HEK293 (cell line): ENCODE measurements at regions not wholly inside any gene's neighbourhood (a gene's known extent, or its start where the extent isn't known, plus 50 kb on each side); places are given as distances from the start of the nearest gene placed in this dataset.

Experiments
- CTCF ChIA-PET: fragments of 350-600 bp; formaldehyde crosslinking; extraction: SDS; loops from one replicate; lab custom pipeline; 2021; ENCODE audit warnings: antibody characterized with exemption; lab: Yijun Ruan, JAX
- POLR2A ChIA-PET: fragments of 300-600 bp; formaldehyde crosslinking; extraction: SDS; loops from one replicate; lab custom pipeline; 2020; ENCODE audit warnings: antibody characterized with exemption, inconsistent platforms; lab: Yijun Ruan, JAX
- H3K27ac ChIP-seq: fragments of 200-500 bp; sonication (Bioruptor generic); 2 replicates; pipeline ENCODE4 v1.5.1; 2014; ENCODE audit warnings: low read depth, low read length, control low read depth, inconsistent platforms; ENCODE audit errors: extremely low read depth
- H3K36me3 ChIP-seq, 2 experiments: fragments of 200-500 bp in 1 of 2; sonication (Bioruptor generic) in 1 of 2; 1 replicate in 1 of 2; 2 replicates in 1 of 2; pipeline ENCODE4 v1.5.1; 2014 to 2017; ENCODE audit warnings: inconsistent platforms in 2 of 2, low read length in 2 of 2; ENCODE audit not compliant: control insufficient read depth in 2 of 2, insufficient read depth in 1 of 2
- H3K4me1 ChIP-seq: fragments of 200-500 bp; sonication (Bioruptor generic); 2 replicates; pipeline ENCODE4 v1.5.1; 2014; ENCODE audit warnings: mild to moderate bottlenecking, low read length, inconsistent platforms; ENCODE audit not compliant: control insufficient read depth, insufficient read depth
- H3K4me3 ChIP-seq: 2 replicates; pipeline ENCODE4 v1.5.1; 2011; ENCODE audit warnings: low read depth, mild to moderate bottlenecking, control low read depth, low read length, moderate library complexity
- H3K9me3 ChIP-seq: fragments of 200-500 bp; sonication (Bioruptor generic); 2 replicates; pipeline ENCODE4 v1.5.1; 2014; ENCODE audit warnings: low read depth, low read length, inconsistent platforms; ENCODE audit not compliant: control insufficient read depth, insufficient read depth
- EGR2 ChIP-seq: fragments of 450-650 bp; formaldehyde crosslinking; IDR thresholded peaks from 2 replicates; pipeline ENCODE4 v1.5.1; 2016; ENCODE audit warnings: low read depth, missing biosample characterization, missing genetic modification characterization
- KLF7 ChIP-seq: fragments of 450-650 bp; formaldehyde crosslinking; IDR thresholded peaks from 2 replicates; pipeline ENCODE4 v1.5.1; 2016; ENCODE audit warnings: missing biosample characterization, missing genetic modification characterization, borderline replicate concordance
- OSR2 ChIP-seq: fragments of 450-650 bp; formaldehyde crosslinking; IDR thresholded peaks from 2 replicates; pipeline ENCODE4 v1.5.1; 2016; ENCODE audit warnings: missing biosample characterization, missing genetic modification characterization
- ZFP41 ChIP-seq: fragments of 450-650 bp; formaldehyde crosslinking; IDR thresholded peaks from 2 replicates; pipeline ENCODE4 v1.5.1; 2016; ENCODE audit warnings: missing biosample characterization, missing genetic modification characterization, borderline replicate concordance
- ZIC2 ChIP-seq: fragments of 450-650 bp; formaldehyde crosslinking; IDR thresholded peaks from 2 replicates; pipeline ENCODE4 v1.5.1; 2016; ENCODE audit warnings: missing biosample characterization, missing genetic modification characterization
- ZNF133 ChIP-seq: fragments of 450-650 bp; formaldehyde crosslinking; IDR thresholded peaks from 2 replicates; pipeline ENCODE4 v1.5.1; 2016; ENCODE audit warnings: missing biosample characterization, missing genetic modification characterization
- ZNF140 ChIP-seq: fragments of 450-650 bp; formaldehyde crosslinking; IDR thresholded peaks from 2 replicates; pipeline ENCODE4 v1.5.1; 2016; ENCODE audit warnings: missing biosample characterization, missing genetic modification characterization
- ZNF266 ChIP-seq: fragments of 450-650 bp; formaldehyde crosslinking; IDR thresholded peaks from 2 replicates; pipeline ENCODE4 v1.5.1; 2016; ENCODE audit warnings: missing biosample characterization, missing genetic modification characterization, low read depth
- ZNF335 ChIP-seq: fragments of 450-650 bp; formaldehyde crosslinking; conservative IDR thresholded peaks from 2 replicates; pipeline ENCODE4 v1.5.1; 2016; ENCODE audit warnings: missing biosample characterization, missing genetic modification characterization
- ZNF37A ChIP-seq: fragments of 450-650 bp; IDR thresholded peaks from 2 replicates; pipeline ENCODE4 v1.5.1; 2018; ENCODE audit warnings: missing biosample characterization, missing genetic modification characterization
- ZNF391 ChIP-seq: fragments of 450-650 bp; formaldehyde crosslinking; IDR thresholded peaks from 2 replicates; pipeline ENCODE4 v1.5.1; 2016; ENCODE audit warnings: low read depth, missing biosample characterization, missing genetic modification characterization, borderline replicate concordance
- ZNF510 ChIP-seq: fragments of 450-650 bp; formaldehyde crosslinking; IDR thresholded peaks from 2 replicates; pipeline ENCODE4 v1.5.1; 2018; ENCODE audit warnings: mild to moderate bottlenecking, missing genetic modification characterization, missing biosample characterization; ENCODE audit not compliant: insufficient replicate concordance
- ZNF521 ChIP-seq: fragments of 450-650 bp; formaldehyde crosslinking; IDR thresholded peaks from 2 replicates; pipeline ENCODE4 v1.5.1; 2017; ENCODE audit warnings: missing biosample characterization, mild to moderate bottlenecking, missing genetic modification characterization
- ZNF529 ChIP-seq: fragments of 450-650 bp; formaldehyde crosslinking; IDR thresholded peaks from 2 replicates; pipeline ENCODE4 v1.5.1; 2017; ENCODE audit warnings: missing genetic modification characterization, missing biosample characterization; ENCODE audit not compliant: insufficient replicate concordance
- ZNF549 ChIP-seq: fragments of 450-650 bp; IDR thresholded peaks from 2 replicates; pipeline ENCODE4 v1.5.1; 2018; ENCODE audit warnings: missing biosample characterization, missing genetic modification characterization, mild to moderate bottlenecking, inconsistent platforms, moderate library complexity
- ZNF561 ChIP-seq: fragments of 450-650 bp; IDR thresholded peaks from 2 replicates; pipeline ENCODE4 v1.5.1; 2018; ENCODE audit warnings: missing biosample characterization, missing genetic modification characterization, borderline replicate concordance
- ZNF623 ChIP-seq: fragments of 450-650 bp; formaldehyde crosslinking; IDR thresholded peaks from 2 replicates; pipeline ENCODE4 v1.5.1; 2016; ENCODE audit warnings: missing biosample characterization, missing genetic modification characterization
- ZNF629 ChIP-seq: fragments of 450-650 bp; formaldehyde crosslinking; IDR thresholded peaks from 2 replicates; pipeline ENCODE4 v1.5.1; 2017; ENCODE audit warnings: missing biosample characterization, missing genetic modification characterization
- ZNF701 ChIP-seq: fragments of 450-650 bp; formaldehyde crosslinking; IDR thresholded peaks from 2 replicates; pipeline ENCODE4 v1.5.1; 2016; ENCODE audit warnings: missing biosample characterization, missing genetic modification characterization
- ZNF792 ChIP-seq: fragments of 450-650 bp; formaldehyde crosslinking; IDR thresholded peaks from 2 replicates; pipeline ENCODE4 v1.5.1; 2016; ENCODE audit warnings: missing biosample characterization, missing genetic modification characterization
- ZSCAN30 ChIP-seq: fragments of 450-650 bp; IDR thresholded peaks from 2 replicates; pipeline ENCODE4 v1.5.1; 2018; ENCODE audit warnings: missing biosample characterization, mild to moderate bottlenecking, missing genetic modification characterization, moderate library complexity
- TF ChIP-seq, protein P1 (sequence below): fragments of 450-650 bp; formaldehyde crosslinking; IDR thresholded peaks from 2 replicates; pipeline ENCODE4 v1.5.1; 2016; ENCODE audit warnings: missing biosample characterization, missing genetic modification characterization
- TF ChIP-seq, protein P2 (sequence below): fragments of 450-650 bp; IDR thresholded peaks from 2 replicates; pipeline ENCODE4 v1.5.1; 2018; ENCODE audit warnings: missing biosample characterization, mild to moderate bottlenecking, missing genetic modification characterization
- TF ChIP-seq, protein P3 (sequence below): fragments of 450-650 bp; formaldehyde crosslinking; IDR thresholded peaks from 2 replicates; pipeline ENCODE4 v1.5.1; 2017; ENCODE audit warnings: missing biosample characterization, missing genetic modification characterization
- TF ChIP-seq, protein P4 (sequence below): fragments of 450-650 bp; formaldehyde crosslinking; IDR thresholded peaks from 2 replicates; pipeline ENCODE4 v1.5.1; 2016; ENCODE audit warnings: missing biosample characterization, missing genetic modification characterization
- TF ChIP-seq, protein P5 (sequence below): fragments of 450-650 bp; formaldehyde crosslinking; IDR thresholded peaks from 2 replicates; pipeline ENCODE4 v1.5.1; 2016; ENCODE audit warnings: missing biosample characterization, missing genetic modification characterization
- TF ChIP-seq, protein P6 (sequence below): fragments of 450-650 bp; formaldehyde crosslinking; IDR thresholded peaks from 2 replicates; pipeline ENCODE4 v1.5.1; 2016; ENCODE audit warnings: missing biosample characterization, missing genetic modification characterization

DNA sequence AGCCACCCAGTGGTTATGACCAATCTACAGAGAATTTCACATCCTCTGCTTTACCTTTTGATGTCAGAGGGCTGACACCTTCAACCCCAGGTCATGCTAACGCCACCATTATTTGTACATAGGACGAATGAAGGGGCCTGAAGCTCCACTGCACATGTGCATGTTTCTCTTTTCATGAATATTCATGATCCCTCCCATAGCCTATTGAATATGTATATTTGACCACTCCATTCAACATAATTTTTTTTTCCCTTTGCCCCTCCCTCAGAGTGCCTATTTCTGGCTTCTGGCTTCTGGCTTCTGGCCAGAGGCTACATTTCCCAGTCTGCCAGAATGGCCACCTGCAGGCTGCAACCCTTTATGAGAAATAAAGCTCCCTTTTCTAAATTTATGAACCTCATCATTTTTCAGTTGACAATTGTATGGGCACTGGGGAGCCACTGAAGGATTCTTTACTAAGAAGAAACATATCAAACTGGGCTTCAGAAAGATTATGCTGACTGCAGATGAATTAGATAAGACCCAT is 406.7 kb downstream of the SIPA1L2 start:
- TF ChIP-seq ZNF335 (tag by site-specific recombination) (no peak), ZNF623 (tag by site-specific recombination) (no peak), ZNF561 (tag by site-specific recombination) (0 out of 2 replicates have a peak, but pooled peaks have one; percentile 30), ZNF133 (tag by site-specific recombination) (no peak), OSR2 (tag by site-specific recombination) (peak; percentile 16; the same call in 1 of the 2 replicates), ZNF549 (no peak), ZNF140 (tag by site-specific recombination) (no peak), ZNF529 (tag by site-specific recombination) (no peak), ZIC2 (peak; percentile 30; the same call in 1 of the 2 replicates), EGR2 (tag by site-specific recombination) (no peak), ZNF391 (tag by site-specific recombination) (no peak), ZNF521 (tag by site-specific recombination) (no peak), ZNF37A (no peak), ZNF629 (tag by site-specific recombination) (no peak), ZSCAN30 (0 out of 2 replicates have a peak, but pooled peaks have one; percentile 59), KLF7 (tag by site-specific recombination) (no peak), ZNF701 (no peak), ZNF510 (tag by site-specific recombination) (no peak), ZFP41 (tag by site-specific recombination) (no peak), ZNF266 (tag by site-specific recombination) (no peak), ZNF792 (tag by site-specific recombination) (no peak)
- TF ChIP-seq, protein P1, sequence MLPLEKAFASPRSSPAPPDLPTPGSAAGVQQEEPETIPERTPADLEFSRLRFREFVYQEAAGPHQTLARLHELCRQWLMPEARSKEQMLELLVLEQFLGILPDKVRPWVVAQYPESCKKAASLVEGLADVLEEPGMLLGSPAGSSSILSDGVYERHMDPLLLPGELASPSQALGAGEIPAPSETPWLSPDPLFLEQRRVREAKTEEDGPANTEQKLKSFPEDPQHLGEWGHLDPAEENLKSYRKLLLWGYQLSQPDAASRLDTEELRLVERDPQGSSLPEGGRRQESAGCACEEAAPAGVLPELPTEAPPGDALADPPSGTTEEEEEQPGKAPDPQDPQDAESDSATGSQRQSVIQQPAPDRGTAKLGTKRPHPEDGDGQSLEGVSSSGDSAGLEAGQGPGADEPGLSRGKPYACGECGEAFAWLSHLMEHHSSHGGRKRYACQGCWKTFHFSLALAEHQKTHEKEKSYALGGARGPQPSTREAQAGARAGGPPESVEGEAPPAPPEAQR (tag by site-specific recombination), result no peak
- TF ChIP-seq, protein P2, sequence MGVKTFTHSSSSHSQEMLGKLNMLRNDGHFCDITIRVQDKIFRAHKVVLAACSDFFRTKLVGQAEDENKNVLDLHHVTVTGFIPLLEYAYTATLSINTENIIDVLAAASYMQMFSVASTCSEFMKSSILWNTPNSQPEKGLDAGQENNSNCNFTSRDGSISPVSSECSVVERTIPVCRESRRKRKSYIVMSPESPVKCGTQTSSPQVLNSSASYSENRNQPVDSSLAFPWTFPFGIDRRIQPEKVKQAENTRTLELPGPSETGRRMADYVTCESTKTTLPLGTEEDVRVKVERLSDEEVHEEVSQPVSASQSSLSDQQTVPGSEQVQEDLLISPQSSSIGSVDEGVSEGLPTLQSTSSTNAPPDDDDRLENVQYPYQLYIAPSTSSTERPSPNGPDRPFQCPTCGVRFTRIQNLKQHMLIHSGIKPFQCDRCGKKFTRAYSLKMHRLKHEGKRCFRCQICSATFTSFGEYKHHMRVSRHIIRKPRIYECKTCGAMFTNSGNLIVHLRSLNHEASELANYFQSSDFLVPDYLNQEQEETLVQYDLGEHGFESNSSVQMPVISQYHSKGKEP (tag by site-specific recombination), result 0 out of 2 replicates have a peak, but pooled peaks have one; percentile 18
- TF ChIP-seq, protein P3, sequence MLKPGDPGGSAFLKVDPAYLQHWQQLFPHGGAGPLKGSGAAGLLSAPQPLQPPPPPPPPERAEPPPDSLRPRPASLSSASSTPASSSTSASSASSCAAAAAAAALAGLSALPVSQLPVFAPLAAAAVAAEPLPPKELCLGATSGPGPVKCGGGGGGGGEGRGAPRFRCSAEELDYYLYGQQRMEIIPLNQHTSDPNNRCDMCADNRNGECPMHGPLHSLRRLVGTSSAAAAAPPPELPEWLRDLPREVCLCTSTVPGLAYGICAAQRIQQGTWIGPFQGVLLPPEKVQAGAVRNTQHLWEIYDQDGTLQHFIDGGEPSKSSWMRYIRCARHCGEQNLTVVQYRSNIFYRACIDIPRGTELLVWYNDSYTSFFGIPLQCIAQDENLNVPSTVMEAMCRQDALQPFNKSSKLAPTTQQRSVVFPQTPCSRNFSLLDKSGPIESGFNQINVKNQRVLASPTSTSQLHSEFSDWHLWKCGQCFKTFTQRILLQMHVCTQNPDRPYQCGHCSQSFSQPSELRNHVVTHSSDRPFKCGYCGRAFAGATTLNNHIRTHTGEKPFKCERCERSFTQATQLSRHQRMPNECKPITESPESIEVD, result 0 out of 2 replicates have a peak, but pooled peaks have one; percentile 8
- TF ChIP-seq, protein P4, sequence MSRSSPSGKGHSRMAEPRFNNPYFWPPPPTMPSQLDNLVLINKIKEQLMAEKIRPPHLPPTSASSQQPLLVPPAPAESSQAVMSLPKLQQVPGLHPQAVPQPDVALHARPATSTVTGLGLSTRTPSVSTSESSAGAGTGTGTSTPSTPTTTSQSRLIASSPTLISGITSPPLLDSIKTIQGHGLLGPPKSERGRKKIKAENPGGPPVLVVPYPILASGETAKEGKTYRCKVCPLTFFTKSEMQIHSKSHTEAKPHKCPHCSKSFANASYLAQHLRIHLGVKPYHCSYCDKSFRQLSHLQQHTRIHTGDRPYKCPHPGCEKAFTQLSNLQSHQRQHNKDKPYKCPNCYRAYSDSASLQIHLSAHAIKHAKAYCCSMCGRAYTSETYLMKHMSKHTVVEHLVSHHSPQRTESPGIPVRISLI (tag by site-specific recombination), result no peak
- TF ChIP-seq, protein P5, sequence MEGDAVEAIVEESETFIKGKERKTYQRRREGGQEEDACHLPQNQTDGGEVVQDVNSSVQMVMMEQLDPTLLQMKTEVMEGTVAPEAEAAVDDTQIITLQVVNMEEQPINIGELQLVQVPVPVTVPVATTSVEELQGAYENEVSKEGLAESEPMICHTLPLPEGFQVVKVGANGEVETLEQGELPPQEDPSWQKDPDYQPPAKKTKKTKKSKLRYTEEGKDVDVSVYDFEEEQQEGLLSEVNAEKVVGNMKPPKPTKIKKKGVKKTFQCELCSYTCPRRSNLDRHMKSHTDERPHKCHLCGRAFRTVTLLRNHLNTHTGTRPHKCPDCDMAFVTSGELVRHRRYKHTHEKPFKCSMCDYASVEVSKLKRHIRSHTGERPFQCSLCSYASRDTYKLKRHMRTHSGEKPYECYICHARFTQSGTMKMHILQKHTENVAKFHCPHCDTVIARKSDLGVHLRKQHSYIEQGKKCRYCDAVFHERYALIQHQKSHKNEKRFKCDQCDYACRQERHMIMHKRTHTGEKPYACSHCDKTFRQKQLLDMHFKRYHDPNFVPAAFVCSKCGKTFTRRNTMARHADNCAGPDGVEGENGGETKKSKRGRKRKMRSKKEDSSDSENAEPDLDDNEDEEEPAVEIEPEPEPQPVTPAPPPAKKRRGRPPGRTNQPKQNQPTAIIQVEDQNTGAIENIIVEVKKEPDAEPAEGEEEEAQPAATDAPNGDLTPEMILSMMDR (tag by site-specific recombination), result no peak
- TF ChIP-seq, protein P6, sequence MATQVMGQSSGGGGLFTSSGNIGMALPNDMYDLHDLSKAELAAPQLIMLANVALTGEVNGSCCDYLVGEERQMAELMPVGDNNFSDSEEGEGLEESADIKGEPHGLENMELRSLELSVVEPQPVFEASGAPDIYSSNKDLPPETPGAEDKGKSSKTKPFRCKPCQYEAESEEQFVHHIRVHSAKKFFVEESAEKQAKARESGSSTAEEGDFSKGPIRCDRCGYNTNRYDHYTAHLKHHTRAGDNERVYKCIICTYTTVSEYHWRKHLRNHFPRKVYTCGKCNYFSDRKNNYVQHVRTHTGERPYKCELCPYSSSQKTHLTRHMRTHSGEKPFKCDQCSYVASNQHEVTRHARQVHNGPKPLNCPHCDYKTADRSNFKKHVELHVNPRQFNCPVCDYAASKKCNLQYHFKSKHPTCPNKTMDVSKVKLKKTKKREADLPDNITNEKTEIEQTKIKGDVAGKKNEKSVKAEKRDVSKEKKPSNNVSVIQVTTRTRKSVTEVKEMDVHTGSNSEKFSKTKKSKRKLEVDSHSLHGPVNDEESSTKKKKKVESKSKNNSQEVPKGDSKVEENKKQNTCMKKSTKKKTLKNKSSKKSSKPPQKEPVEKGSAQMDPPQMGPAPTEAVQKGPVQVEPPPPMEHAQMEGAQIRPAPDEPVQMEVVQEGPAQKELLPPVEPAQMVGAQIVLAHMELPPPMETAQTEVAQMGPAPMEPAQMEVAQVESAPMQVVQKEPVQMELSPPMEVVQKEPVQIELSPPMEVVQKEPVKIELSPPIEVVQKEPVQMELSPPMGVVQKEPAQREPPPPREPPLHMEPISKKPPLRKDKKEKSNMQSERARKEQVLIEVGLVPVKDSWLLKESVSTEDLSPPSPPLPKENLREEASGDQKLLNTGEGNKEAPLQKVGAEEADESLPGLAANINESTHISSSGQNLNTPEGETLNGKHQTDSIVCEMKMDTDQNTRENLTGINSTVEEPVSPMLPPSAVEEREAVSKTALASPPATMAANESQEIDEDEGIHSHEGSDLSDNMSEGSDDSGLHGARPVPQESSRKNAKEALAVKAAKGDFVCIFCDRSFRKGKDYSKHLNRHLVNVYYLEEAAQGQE (tag by site-specific recombination), result no peak
- Histone ChIP-seq H3K4me3 (no peak overlapping the region), H3K9me3 (no peaks in the 10 kb centered on the region), H3K27ac (no peak overlapping the region), H3K36me3 (no peaks in the 10 kb centered on the region), H3K4me1 (peaks cover 26% of the 10 kb centered on the region)
- ChIA-PET CTCF (no interaction called here), POLR2A (no interaction called here)
